Bronchial epithelial cell (primary cell): ENCODE measurements at regions not wholly inside any gene's neighbourhood (a gene's known extent, or its start where the extent isn't known, plus 50 kb on each side); places are given as distances from the start of the nearest gene placed in this dataset.
A peak's percentile ranks its signal among the peaks of the same experiment; 100 is the strongest.

ENCODE experiments used
- DNase-seq: peaks from one replicate; pipeline ENCODE4 v3.0.0-alpha.2; 2010; ENCODE audit warnings: low read depth
- FAIRE-seq: peaks from 2 replicates; lab custom pipeline; 2011; peaks lifted over from hg19 to GRCh38; lab: Jason Lieb, UNC
- H3K27me3 ChIP-seq: 2 replicates; pipeline ENCODE4 v1.5.1; 2011; ENCODE audit warnings: low read length; ENCODE audit not compliant: control insufficient read depth, insufficient read depth
- H3K36me3 ChIP-seq: 2 replicates; pipeline ENCODE4 v1.5.1; 2011; ENCODE audit warnings: low read length; ENCODE audit not compliant: control insufficient read depth, insufficient read depth
- H3K4me3 ChIP-seq: 2 replicates; pipeline ENCODE4 v1.5.1; 2011; ENCODE audit warnings: mild to moderate bottlenecking, low read depth, low read length, control low read depth
- TF ChIP-seq, protein P1 (sequence below): IDR thresholded peaks from 2 replicates; pipeline ENCODE4 v1.5.1; 2011; ENCODE audit warnings: mild to moderate bottlenecking, moderate library complexity, low read length, control low read depth, inconsistent platforms; ENCODE audit not compliant: insufficient read depth, severe bottlenecking

GRCh38 chr2:228542277-228542676 is 360.8 kb upstream of the SPHKAP start:
- TF ChIP-seq, protein P1, sequence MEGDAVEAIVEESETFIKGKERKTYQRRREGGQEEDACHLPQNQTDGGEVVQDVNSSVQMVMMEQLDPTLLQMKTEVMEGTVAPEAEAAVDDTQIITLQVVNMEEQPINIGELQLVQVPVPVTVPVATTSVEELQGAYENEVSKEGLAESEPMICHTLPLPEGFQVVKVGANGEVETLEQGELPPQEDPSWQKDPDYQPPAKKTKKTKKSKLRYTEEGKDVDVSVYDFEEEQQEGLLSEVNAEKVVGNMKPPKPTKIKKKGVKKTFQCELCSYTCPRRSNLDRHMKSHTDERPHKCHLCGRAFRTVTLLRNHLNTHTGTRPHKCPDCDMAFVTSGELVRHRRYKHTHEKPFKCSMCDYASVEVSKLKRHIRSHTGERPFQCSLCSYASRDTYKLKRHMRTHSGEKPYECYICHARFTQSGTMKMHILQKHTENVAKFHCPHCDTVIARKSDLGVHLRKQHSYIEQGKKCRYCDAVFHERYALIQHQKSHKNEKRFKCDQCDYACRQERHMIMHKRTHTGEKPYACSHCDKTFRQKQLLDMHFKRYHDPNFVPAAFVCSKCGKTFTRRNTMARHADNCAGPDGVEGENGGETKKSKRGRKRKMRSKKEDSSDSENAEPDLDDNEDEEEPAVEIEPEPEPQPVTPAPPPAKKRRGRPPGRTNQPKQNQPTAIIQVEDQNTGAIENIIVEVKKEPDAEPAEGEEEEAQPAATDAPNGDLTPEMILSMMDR: no peak
- no peak overlapping the region for H3K4me3 ChIP-seq
- H3K36me3 ChIP-seq: no peaks in the 10 kb centered on the region
- no peaks in the 10 kb centered on the region for H3K27me3 ChIP-seq
- DNase-seq (no peak), FAIRE-seq (peak; percentile 36)

- peak; percentile 52 for DNase-seq
Observed at GRCh38 chr2:228541789-228542188, 360.3 kb upstream of the SPHKAP start.

GRCh38 chr2:228540976-228541375 is 359.5 kb upstream of the SPHKAP start:
- no peak overlapping the region for H3K4me3 ChIP-seq
- no peak for FAIRE-seq
- TF ChIP-seq, protein P1: no peak

More at GRCh38 chr2:228541789-228542188, 360.3 kb upstream of the SPHKAP start:
- Histone ChIP-seq H3K4me3 (no peak overlapping the region), H3K36me3 (no peaks in the 10 kb centered on the region), H3K27me3 (no peaks in the 10 kb centered on the region)
- TF ChIP-seq, protein P1: no peak
- no peak for FAIRE-seq

DNA sequence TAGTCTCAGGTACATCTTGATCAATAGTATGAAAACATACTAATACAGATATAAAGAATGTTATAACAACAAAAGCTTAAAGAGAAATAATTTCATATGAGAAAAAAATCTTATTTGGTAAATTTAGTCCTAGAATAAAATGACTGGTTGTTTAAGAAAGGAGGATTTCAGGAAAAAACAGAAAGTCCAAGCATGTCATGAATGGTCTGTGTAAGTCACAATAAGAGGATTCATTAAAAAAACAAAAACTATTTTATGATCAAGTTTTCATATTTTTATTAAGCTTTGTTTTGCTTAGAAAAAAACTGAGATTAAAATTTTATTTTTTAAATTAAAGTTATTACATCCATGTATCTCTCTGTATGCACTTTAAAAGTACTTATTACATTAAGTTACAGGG is 353.9 kb upstream of the SPHKAP start:
- FAIRE-seq (no peak), DNase-seq (no peak)
- Histone ChIP-seq H3K27me3 (no peaks in the 10 kb centered on the region), H3K4me3 (no peak overlapping the region), H3K36me3 (no peaks in the 10 kb centered on the region)
- TF ChIP-seq, protein P1: no peak

More at GRCh38 chr2:228540976-228541375, 359.5 kb upstream of the SPHKAP start:
- Histone ChIP-seq H3K36me3 (no peaks in the 10 kb centered on the region), H3K27me3 (no peaks in the 10 kb centered on the region)
- DNase-seq: no peak

GRCh38 chr2:228533156-228533555 is 351.7 kb upstream of the SPHKAP start:
- no peaks in the 10 kb centered on the region for H3K36me3 ChIP-seq
- no peak for DNase-seq
- no peak overlapping the region for H3K4me3 ChIP-seq
- TF ChIP-seq, protein P1: no peak
- no peak for FAIRE-seq
- H3K27me3 ChIP-seq: no peaks in the 10 kb centered on the region

DNA sequence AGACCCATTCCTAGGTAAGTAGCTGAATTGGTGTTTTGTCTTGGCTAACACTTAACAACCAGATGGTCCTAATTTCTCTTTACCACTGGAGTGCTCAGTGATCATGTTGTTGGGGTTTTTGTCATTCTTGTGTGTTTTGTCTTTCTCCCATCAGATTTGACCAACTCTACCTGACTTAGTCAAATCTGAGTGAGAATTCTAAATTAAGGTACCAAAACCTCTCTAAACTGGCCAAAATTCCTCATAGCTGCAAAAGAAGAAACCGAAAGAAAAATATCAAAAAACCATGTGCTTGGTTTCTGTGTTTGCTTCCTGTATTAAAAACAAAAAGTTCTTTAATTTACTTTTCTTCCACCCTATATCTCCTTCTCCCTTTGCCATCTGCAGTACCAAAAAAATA is 350.7 kb upstream of the SPHKAP start:
- no peak overlapping the region for H3K4me3 ChIP-seq
- H3K36me3 ChIP-seq: no peaks in the 10 kb centered on the region
- no peak for DNase-seq
- TF ChIP-seq, protein P1: no peak
- H3K27me3 ChIP-seq: no peaks in the 10 kb centered on the region
- no peak for FAIRE-seq
